Stomach smooth muscle (tissue), 2 donors: ENCODE measurements at regions not wholly inside any gene's neighbourhood (a gene's known extent, or its start where the extent isn't known, plus 50 kb on each side); places are given as distances from the start of the nearest gene placed in this dataset.

Experiments
- H3K27ac ChIP-seq: one replicate; pipeline ENCODE4 v1.7.0; 2013; ENCODE audit warnings: mild to moderate bottlenecking, low read length, inconsistent platforms
- H3K27me3 ChIP-seq, 2 donors: one replicate each; pipeline ENCODE4 v1.7.0; 2013; ENCODE audit warnings: low read length in 2 of 2; ENCODE audit not compliant: insufficient read depth in 2 of 2, control insufficient read depth in 1 of 2
- H3K36me3 ChIP-seq, 2 donors: one replicate each; pipeline ENCODE4 v1.7.0; 2013; ENCODE audit warnings: low read length in 2 of 2; ENCODE audit not compliant: control insufficient read depth in 2 of 2, insufficient read depth in 2 of 2
- H3K4me1 ChIP-seq: one replicate; pipeline ENCODE4 v1.7.0; 2013; ENCODE audit warnings: low read length; ENCODE audit not compliant: control insufficient read depth, insufficient read depth
- H3K4me3 ChIP-seq, 2 donors: one replicate each; pipeline ENCODE4 v1.7.0; 2013; ENCODE audit warnings: low read length in 2 of 2
- H3K9ac ChIP-seq, 2 donors: one replicate each; pipeline ENCODE4 v1.7.0; 2013; ENCODE audit warnings: low read length in 2 of 2, mild to moderate bottlenecking in 1 of 2
- H3K9me3 ChIP-seq, 2 donors: one replicate each; pipeline ENCODE4 v1.7.0; 2013; ENCODE audit warnings: low read length in 2 of 2; ENCODE audit not compliant: control insufficient read depth in 2 of 2
- donor health status: healthy.
- donor health status: Pancreatic carcinoma.

- Histone ChIP-seq H3K27me3 (no peaks in the 10 kb centered on the region), H3K9me3 (no peaks in the 10 kb centered on the region), H3K4me3 (no peak overlapping the region), H3K36me3 (no peaks in the 10 kb centered on the region), H3K27ac (peak overlapping the region; percentile 80), H3K9ac (no peak overlapping the region), H3K4me1 (peaks cover 16% of the 10 kb centered on the region)
Measured at GRCh38 chr4:13218326-13218958, 265.7 kb downstream of the RAB28 start.

- H3K9me3 ChIP-seq = no peaks in the 10 kb centered on the region
- no peak overlapping the region for H3K27ac ChIP-seq
- no peak overlapping the region for H3K9ac ChIP-seq
- no peaks in the 10 kb centered on the region for H3K36me3 ChIP-seq
- H3K27me3 ChIP-seq = no peaks in the 10 kb centered on the region
- no peak overlapping the region for H3K4me3 ChIP-seq
- peaks cover 16% of the 10 kb centered on the region for H3K4me1 ChIP-seq
Measured at GRCh38 chr4:13215560-13215959, 268.6 kb downstream of the RAB28 start.

GRCh38 chr4:13212936-13213335 is 271.2 kb downstream of the RAB28 start:
- Histone ChIP-seq H3K9ac (no peak overlapping the region), H3K27me3 (no peaks in the 10 kb centered on the region), H3K4me3 (no peak overlapping the region), H3K36me3 (no peaks in the 10 kb centered on the region), H3K9me3 (no peaks in the 10 kb centered on the region), H3K4me1 (peaks cover 6% of the 10 kb centered on the region), H3K27ac (no peak overlapping the region)

- H3K4me1 ChIP-seq = no peaks in the 10 kb centered on the region
- no peak overlapping the region for H3K27ac ChIP-seq
- H3K9ac ChIP-seq = no peak overlapping the region
- H3K9me3 ChIP-seq = no peaks in the 10 kb centered on the region
- H3K36me3 ChIP-seq = no peaks in the 10 kb centered on the region
- no peaks in the 10 kb centered on the region for H3K27me3 ChIP-seq
- H3K4me3 ChIP-seq = no peak overlapping the region
Measured at GRCh38 chr4:13209600-13209999, 274.5 kb downstream of the RAB28 start.

GRCh38 chr4:13208558-13209193 is 275.5 kb downstream of the RAB28 start:
- no peaks in the 10 kb centered on the region for H3K4me1 ChIP-seq
- H3K9me3 ChIP-seq = no peaks in the 10 kb centered on the region
- no peak overlapping the region for H3K9ac ChIP-seq
- H3K36me3 ChIP-seq = no peaks in the 10 kb centered on the region
- no peak overlapping the region for H3K4me3 ChIP-seq
- H3K27me3 ChIP-seq = no peaks in the 10 kb centered on the region
- H3K27ac ChIP-seq = no peak overlapping the region

GRCh38 chr4:13207226-13207625 is 276.9 kb downstream of the RAB28 start:
- Histone ChIP-seq H3K27ac (no peak overlapping the region), H3K4me1 (no peaks in the 10 kb centered on the region), H3K9ac (no peak overlapping the region), H3K4me3 (no peak overlapping the region), H3K9me3 (no peaks in the 10 kb centered on the region), H3K27me3 (no peaks in the 10 kb centered on the region), H3K36me3 (no peaks in the 10 kb centered on the region)

- no peak overlapping the region for H3K9ac ChIP-seq
- H3K4me3 ChIP-seq = no peak overlapping the region
- H3K9me3 ChIP-seq = no peaks in the 10 kb centered on the region
- H3K27ac ChIP-seq = no peak overlapping the region
- H3K27me3 ChIP-seq = no peaks in the 10 kb centered on the region
- H3K36me3 ChIP-seq = no peaks in the 10 kb centered on the region
- H3K4me1 ChIP-seq = no peaks in the 10 kb centered on the region
Measured at GRCh38 chr4:13203101-13203500, 281.0 kb downstream of the RAB28 start.

GRCh38 chr4:13202701-13203100 is 281.4 kb downstream of the RAB28 start:
- H3K27ac ChIP-seq = no peak overlapping the region
- no peak overlapping the region for H3K9ac ChIP-seq
- no peaks in the 10 kb centered on the region for H3K9me3 ChIP-seq

GRCh38 chr4:13201241-13201640 is 282.9 kb downstream of the RAB28 start:
- Histone ChIP-seq H3K4me1 (no peaks in the 10 kb centered on the region), H3K9me3 (no peaks in the 10 kb centered on the region), H3K9ac (no peak overlapping the region), H3K27me3 (no peaks in the 10 kb centered on the region), H3K4me3 (no peak overlapping the region), H3K36me3 (no peaks in the 10 kb centered on the region), H3K27ac (no peak overlapping the region)

More at GRCh38 chr4:13202701-13203100, 281.4 kb downstream of the RAB28 start:
- H3K4me3 ChIP-seq = no peak overlapping the region
- no peaks in the 10 kb centered on the region for H3K36me3 ChIP-seq
- H3K27me3 ChIP-seq = no peaks in the 10 kb centered on the region
- no peaks in the 10 kb centered on the region for H3K4me1 ChIP-seq

GRCh38 chr4:13196721-13197120 is 287.4 kb downstream of the RAB28 start:
- H3K9ac ChIP-seq = no peak overlapping the region
- no peak overlapping the region for H3K27ac ChIP-seq
- H3K27me3 ChIP-seq = no peaks in the 10 kb centered on the region
- no peak overlapping the region for H3K4me3 ChIP-seq
- H3K36me3 ChIP-seq = no peaks in the 10 kb centered on the region
- H3K4me1 ChIP-seq = no peaks in the 10 kb centered on the region
- H3K9me3 ChIP-seq = no peaks in the 10 kb centered on the region

- Histone ChIP-seq H3K4me1 (peaks cover 5% of the 10 kb centered on the region), H3K9me3 (no peaks in the 10 kb centered on the region), H3K27ac (no peak overlapping the region), H3K36me3 (no peaks in the 10 kb centered on the region), H3K9ac (no peak overlapping the region), H3K27me3 (no peaks in the 10 kb centered on the region), H3K4me3 (no peak overlapping the region)
Measured at GRCh38 chr4:13193662-13194061, 290.5 kb downstream of the RAB28 start.
